H9 (cell line): ENCODE measurements at regions not wholly inside any gene's neighbourhood (a gene's known extent, or its start where the extent isn't known, plus 50 kb on each side); places are given as distances from the start of the nearest gene placed in this dataset.

ENCODE experiments used
- DNase-seq: peaks from one replicate; pipeline ENCODE4 v3.0.0-alpha.2; 2017
- H2AFZ ChIP-seq: one replicate; pipeline ENCODE4 v1.6.1; 2013; ENCODE audit warnings: mild to moderate bottlenecking, low read length, control low read depth, moderate library complexity
- H2AK5ac ChIP-seq: 2 replicates; pipeline ENCODE4 v1.6.1; 2013; ENCODE audit warnings: low read length, control low read depth, mixed read lengths; ENCODE audit not compliant: insufficient read length
- H2BK120ac ChIP-seq: one replicate; pipeline ENCODE4 v1.6.1; 2013; ENCODE audit warnings: low read depth, mild to moderate bottlenecking, low read length, control low read depth, inconsistent platforms; ENCODE audit not compliant: poor library complexity, severe bottlenecking
- H2BK12ac ChIP-seq: 2 replicates; pipeline ENCODE4 v1.6.1; 2013; ENCODE audit warnings: low read length, control low read depth, mixed read lengths, low read depth; ENCODE audit not compliant: insufficient read length
- H2BK15ac ChIP-seq: 2 replicates; pipeline ENCODE4 v1.6.1; 2013; ENCODE audit warnings: low read depth, low read length, control low read depth
- H2BK20ac ChIP-seq: one replicate; pipeline ENCODE4 v1.6.1; 2013; ENCODE audit warnings: low read depth, mild to moderate bottlenecking, low read length, control low read depth, inconsistent platforms; ENCODE audit not compliant: poor library complexity, severe bottlenecking
- H2BK5ac ChIP-seq: 2 replicates; pipeline ENCODE4 v1.6.1; 2013; ENCODE audit warnings: low read length, control low read depth, mixed read lengths; ENCODE audit not compliant: insufficient read length
- H3K14ac ChIP-seq: 2 replicates; pipeline ENCODE4 v1.6.1; 2013; ENCODE audit warnings: low read length, control low read depth; ENCODE audit not compliant: insufficient read depth
- H3K18ac ChIP-seq: 2 replicates; pipeline ENCODE4 v1.6.1; 2013; ENCODE audit warnings: low read depth, mild to moderate bottlenecking, mixed read lengths, low read length, control low read depth; ENCODE audit not compliant: insufficient read length
- H3K23ac ChIP-seq: 2 replicates; pipeline ENCODE4 v1.6.1; 2013; ENCODE audit warnings: low read length, control low read depth, mixed read lengths, low read depth; ENCODE audit not compliant: insufficient read length
- H3K23me2 ChIP-seq: 2 replicates; pipeline ENCODE4 v1.6.1; 2013; ENCODE audit warnings: low read depth, mild to moderate bottlenecking, mixed read lengths, low read length, control low read depth; ENCODE audit not compliant: insufficient read length, poor library complexity, severe bottlenecking
- H3K27ac ChIP-seq: 2 replicates; pipeline ENCODE4 v1.5.1; 2013; ENCODE audit warnings: low read length, control low read depth, mixed read lengths, low read depth; ENCODE audit not compliant: insufficient read length
- H3K27me3 ChIP-seq: 2 replicates; pipeline ENCODE4 v1.6.1; 2013; ENCODE audit warnings: low read length, control low read depth, inconsistent platforms; ENCODE audit not compliant: insufficient read depth
- H3K4ac ChIP-seq: 2 replicates; pipeline ENCODE4 v1.6.1; 2013; ENCODE audit warnings: low read depth, mild to moderate bottlenecking, control low read depth, inconsistent platforms, low read length, moderate library complexity
- H3K4me1 ChIP-seq: 2 replicates; pipeline ENCODE4 v1.6.1; 2013; ENCODE audit warnings: low read length, control low read depth, inconsistent platforms; ENCODE audit not compliant: insufficient read depth
- H3K4me2 ChIP-seq: 2 replicates; pipeline ENCODE4 v1.6.1; 2013; ENCODE audit warnings: low read length, control low read depth, mixed read lengths; ENCODE audit not compliant: insufficient read length, insufficient read depth
- H3K56ac ChIP-seq: 2 replicates; pipeline ENCODE4 v1.6.1; 2013; ENCODE audit warnings: low read depth, mild to moderate bottlenecking, mixed read lengths, low read length, control low read depth; ENCODE audit not compliant: insufficient read length
- H3K79me1 ChIP-seq: 2 replicates; pipeline ENCODE4 v1.6.1; 2013; ENCODE audit warnings: low read depth, mild to moderate bottlenecking, moderate library complexity, low read length, control low read depth, inconsistent platforms; ENCODE audit not compliant: insufficient read depth, poor library complexity, severe bottlenecking
- H3K79me2 ChIP-seq: 2 replicates; pipeline ENCODE4 v1.6.1; 2013; ENCODE audit warnings: low read length, control low read depth, inconsistent platforms; ENCODE audit not compliant: insufficient read depth
- H3K9ac ChIP-seq: 2 replicates; pipeline ENCODE4 v1.6.1; 2013; ENCODE audit warnings: low read length, control low read depth, mixed read lengths; ENCODE audit not compliant: insufficient read length; ENCODE audit errors: extremely low read depth
- H3K9me3 ChIP-seq: one replicate; pipeline ENCODE4 v1.6.1; 2013; ENCODE audit warnings: low read depth, low read length, inconsistent platforms; ENCODE audit not compliant: control insufficient read depth
- H3T11ph ChIP-seq: one replicate; pipeline ENCODE4 v1.6.1; 2013; ENCODE audit warnings: mild to moderate bottlenecking, low read length, control low read depth, inconsistent platforms
- H4K20me1 ChIP-seq: one replicate; pipeline ENCODE4 v1.6.1; 2013; ENCODE audit not compliant: control insufficient read depth, insufficient read length, insufficient read depth
- H4K5ac ChIP-seq: 2 replicates; pipeline ENCODE4 v1.6.1; 2013; ENCODE audit warnings: low read depth, mild to moderate bottlenecking, mixed read lengths, low read length, control low read depth; ENCODE audit not compliant: insufficient read length
- H4K8ac ChIP-seq: replicated peaks from 2 replicates; pipeline ENCODE4 v1.6.1; 2013; ENCODE audit warnings: low read length, control low read depth, mixed read lengths, low read depth; ENCODE audit not compliant: insufficient read length
- H4K91ac ChIP-seq: 2 replicates; pipeline ENCODE4 v1.6.1; 2013; ENCODE audit warnings: low read depth, mild to moderate bottlenecking, moderate library complexity, mixed read lengths, low read length, control low read depth; ENCODE audit not compliant: insufficient read length
- H3K27ac Mint-ChIP-seq, 3 experiments: 2 replicates in 2 of 3; 3 replicates in 1 of 3; pipeline ENCODE4 v1.8.0; 2020 to 2021; ENCODE audit warnings: mixed read lengths in 3 of 3, mild to moderate bottlenecking in 1 of 3, moderate library complexity in 1 of 3
- H3K27me3 Mint-ChIP-seq: 2 replicates; pipeline ENCODE4 v1.8.0; 2021; ENCODE audit warnings: low read depth, mild to moderate bottlenecking, moderate library complexity, mixed read lengths
- H3K36me3 Mint-ChIP-seq, 3 experiments: 2 replicates in 2 of 3; 3 replicates in 1 of 3; pipeline ENCODE4 v1.8.0; 2020 to 2021; ENCODE audit warnings: low read depth in 3 of 3, mixed read lengths in 3 of 3; ENCODE audit not compliant: insufficient read depth in 1 of 3
- H3K4me1 Mint-ChIP-seq, 2 experiments: 2 replicates each; pipeline ENCODE4 v1.8.0; 2020; ENCODE audit warnings: mixed read lengths in 2 of 2
- H3K4me3 Mint-ChIP-seq, 2 experiments: 2 replicates in 1 of 2; 3 replicates in 1 of 2; pipeline ENCODE4 v1.8.0; 2020 to 2021; ENCODE audit warnings: mild to moderate bottlenecking in 2 of 2, mixed read lengths in 2 of 2, moderate library complexity in 1 of 2
- H3K9me3 Mint-ChIP-seq, 2 experiments: 2 replicates in 1 of 2; 3 replicates in 1 of 2; pipeline ENCODE4 v1.8.0; 2020; ENCODE audit warnings: mild to moderate bottlenecking in 2 of 2, mixed read lengths in 2 of 2, moderate library complexity in 1 of 2
- CTCF ChIP-seq: fragments of 200-600 bp; sonication (generic); conservative IDR thresholded peaks from 3 replicates; pipeline ENCODE4 v1.8.0; 2021; ENCODE audit warnings: antibody characterized with exemption, mild to moderate bottlenecking
- WGBS: extraction: QIAGEN DNeasy Blood & Tissue Kit; methylation state at CpG from one replicate; pipeline ENCODE4 v1.1.7; 2013; ENCODE audit warnings: missing lambda C conversion rate, low lambda C conversion rate, mixed read lengths; ENCODE audit not compliant: insufficient read length; ENCODE audit errors: extremely low coverage; 5-methylcytosine and 5-hydroxymethylcytosine counted together

DNA sequence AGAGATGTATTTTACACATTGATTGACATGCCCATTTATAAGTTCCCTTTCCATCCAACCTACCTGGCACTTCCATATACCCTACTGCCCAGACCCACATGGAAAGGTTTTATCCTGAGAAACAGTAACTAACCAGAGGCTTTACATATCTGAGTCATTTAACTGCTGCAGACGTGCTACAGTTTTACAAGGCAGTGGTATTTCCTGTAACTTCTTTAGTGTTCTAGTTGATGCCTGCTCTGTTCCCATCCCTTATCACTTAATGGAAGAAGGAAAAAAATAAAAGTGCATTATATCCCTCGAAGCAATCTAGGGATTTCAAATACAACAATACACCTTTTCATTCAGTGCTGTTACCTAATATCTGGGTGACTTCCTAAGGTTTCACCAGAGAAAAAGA is 107.1 kb downstream of the TMCO5A start:
- no peaks in the 10 kb centered on the region for H3K79me1 ChIP-seq
- no peak overlapping the region for H3K23ac ChIP-seq
- H3K27ac Mint-ChIP-seq, result no peak overlapping the region
- H2BK5ac ChIP-seq, result no peak overlapping the region
- TF ChIP-seq CTCF, result no peak
- no peaks in the 10 kb centered on the region for H3K27me3 ChIP-seq
- no peak overlapping the region for H4K91ac ChIP-seq
- peaks cover 2% of the 10 kb centered on the region; the same call in 1 of the 2 replicates for H3K4me1 ChIP-seq
- no peak overlapping the region for H3K18ac ChIP-seq
- H3K9me3 ChIP-seq, result no peaks in the 10 kb centered on the region
- no peak overlapping the region for H2BK12ac ChIP-seq
- no peak overlapping the region for H3K4me3 Mint-ChIP-seq
- no peaks in the 10 kb centered on the region for H3K23me2 ChIP-seq
- no CpG with 5 or more reads among the region's 2 CpGs for WGBS
- H3K4me1 Mint-ChIP-seq, result peaks cover 5 to 16% of the 10 kb centered on the region in 2 experiments
- H3T11ph ChIP-seq, result no peak overlapping the region
- H3K36me3 Mint-ChIP-seq, result no peaks in the 10 kb centered on the region
- DNase-seq, result no peak
- no peak overlapping the region for H3K27ac ChIP-seq
- no peak overlapping the region for H2BK120ac ChIP-seq
- no peak overlapping the region for H3K4ac ChIP-seq
- H3K9me3 Mint-ChIP-seq, result peaks cover 0 to 2% of the 10 kb centered on the region in 2 experiments; a peak in 1 of 5 replicates
- no peak overlapping the region for H3K14ac ChIP-seq
- H2AK5ac ChIP-seq, result no peak overlapping the region
- H3K56ac ChIP-seq, result no peak overlapping the region
- H4K8ac ChIP-seq, result no peak overlapping the region
- H2BK15ac ChIP-seq, result no peak overlapping the region
- no peaks in the 10 kb centered on the region for H3K27me3 Mint-ChIP-seq
- H3K4me2 ChIP-seq, result no peak overlapping the region
- H3K9ac ChIP-seq, result no peak overlapping the region
- no peak overlapping the region for H2BK20ac ChIP-seq
- H2AFZ ChIP-seq, result no peak overlapping the region
- no peaks in the 10 kb centered on the region for H3K79me2 ChIP-seq
- no peak overlapping the region for H4K5ac ChIP-seq
- no peaks in the 10 kb centered on the region for H4K20me1 ChIP-seq
